ENCODE measurements at regions not wholly inside any gene's neighbourhood (a gene's known extent, or its start where the extent isn't known, plus 50 kb on each side); places are given as distances from the start of the nearest gene placed in this dataset.
A peak's percentile ranks its signal among the peaks of the same experiment; 100 is the strongest.

DNA sequence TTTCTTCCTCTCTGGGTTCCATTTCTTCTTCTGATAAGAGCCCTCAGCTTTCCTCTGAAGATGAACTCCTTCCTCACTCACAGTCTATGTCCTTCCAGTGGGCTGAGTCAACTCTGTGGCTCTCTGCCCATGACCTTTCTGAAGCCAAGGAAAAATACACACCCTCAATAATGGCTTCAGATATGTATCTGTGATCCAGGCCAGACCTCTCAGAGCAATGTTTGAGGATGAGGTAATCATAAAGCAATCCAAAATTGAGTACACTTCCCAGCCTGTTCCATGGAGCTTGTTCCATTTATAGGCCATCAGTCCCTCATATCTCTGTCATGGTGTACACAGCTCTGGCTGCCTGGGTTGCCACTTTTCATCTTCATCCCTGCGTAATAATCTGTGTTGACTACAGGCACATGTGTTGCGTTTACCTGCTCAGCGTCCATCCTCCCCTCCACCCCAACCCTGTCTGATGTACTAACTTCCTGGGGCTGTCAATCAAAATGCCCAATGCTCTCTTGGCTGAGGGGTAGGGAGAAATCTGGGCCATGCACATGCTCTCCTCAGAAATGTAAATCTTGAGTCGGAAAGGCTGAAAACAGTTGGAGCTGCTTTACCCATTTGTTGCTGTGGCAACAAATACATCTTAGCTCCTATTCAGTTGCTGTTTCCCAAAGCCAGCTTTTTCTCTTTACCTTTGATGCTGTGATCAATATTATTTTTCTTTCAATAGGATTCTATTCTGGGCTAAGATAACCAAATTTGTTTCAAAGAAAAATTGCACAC lies 377.8 kb upstream of the TMEM132C start:
- no peak for DNase-seq (ENCODE audit: low spot score)

DNA sequence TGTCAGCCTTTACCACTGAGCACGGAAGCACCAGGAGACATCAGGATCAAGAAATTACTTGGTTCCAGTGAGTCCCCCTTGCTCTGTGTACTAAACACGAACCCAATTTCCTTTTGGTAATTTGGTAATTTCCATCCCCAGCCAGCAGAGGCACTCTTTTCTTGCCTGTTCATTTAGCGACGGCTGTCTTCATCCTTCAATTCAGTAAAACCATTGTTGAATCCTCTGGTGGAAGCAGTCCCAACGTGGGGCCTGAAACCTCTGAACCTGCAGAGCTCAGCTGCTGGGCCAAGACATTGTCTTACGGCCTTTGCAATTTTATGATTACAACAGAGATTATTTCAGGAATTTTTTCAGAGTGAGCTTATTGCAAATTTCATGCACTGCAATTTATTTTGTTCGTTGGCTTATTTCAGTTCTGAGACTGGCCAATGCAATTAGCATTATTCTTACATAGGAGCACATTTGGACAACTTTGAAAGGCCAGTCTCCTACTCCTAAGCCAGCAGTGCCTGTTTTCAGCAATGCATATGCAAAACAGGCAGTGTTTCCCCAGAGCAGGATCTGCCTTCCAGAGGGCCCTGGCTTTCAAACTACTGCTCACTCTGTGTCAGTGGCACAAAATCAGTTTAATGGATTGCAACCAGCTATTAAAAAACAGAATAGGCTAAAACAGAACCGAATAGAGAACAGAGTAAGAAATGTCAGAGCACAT lies 372.9 kb upstream of the TMEM132C start:
- peak; percentile 1 for DNase-seq (ENCODE audit: low spot score)

DNA sequence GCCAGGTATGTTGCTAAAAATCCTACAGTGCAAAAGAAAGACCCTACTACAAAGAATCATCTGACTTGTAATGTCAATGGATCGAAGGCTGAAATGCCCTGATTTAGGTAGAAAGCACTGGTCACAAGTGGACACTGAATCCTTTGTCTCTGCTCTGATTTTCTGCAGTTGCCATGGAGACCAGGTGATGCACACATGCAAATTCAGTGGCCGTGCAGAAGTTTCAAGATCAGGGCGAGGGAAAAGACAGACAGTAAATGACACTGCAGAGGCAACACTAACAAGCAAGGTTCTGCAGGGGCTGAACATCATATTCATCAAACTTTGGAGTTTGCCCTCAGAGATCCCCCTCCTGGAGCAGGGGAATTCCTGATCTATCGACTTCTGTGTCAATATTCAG lies 370.3 kb upstream of the TMEM132C start:
- DNase-seq (ENCODE audit: low spot score) = no peak

DNA sequence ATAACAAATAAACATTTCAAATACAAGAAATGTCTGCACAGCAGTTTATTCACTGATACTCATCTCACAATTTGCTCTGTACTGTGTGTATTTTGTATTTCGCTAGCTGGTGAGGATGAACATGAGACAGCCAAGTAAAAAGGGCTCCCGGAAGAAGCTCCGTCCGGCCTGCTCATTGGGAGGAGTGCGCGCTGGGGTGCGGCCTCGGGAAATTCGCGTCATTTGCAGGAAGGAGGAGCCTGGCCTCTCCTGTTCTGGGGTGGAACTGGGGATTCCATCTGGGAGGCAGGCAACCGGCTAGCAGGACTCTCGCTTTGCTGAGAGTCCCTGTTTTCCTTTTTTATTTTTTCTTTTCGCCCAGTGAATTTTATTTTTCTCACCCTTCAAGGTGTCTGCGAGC lies 368.4 kb upstream of the TMEM132C start:
- no peak for DNase-seq (ENCODE audit: low spot score)

DNA sequence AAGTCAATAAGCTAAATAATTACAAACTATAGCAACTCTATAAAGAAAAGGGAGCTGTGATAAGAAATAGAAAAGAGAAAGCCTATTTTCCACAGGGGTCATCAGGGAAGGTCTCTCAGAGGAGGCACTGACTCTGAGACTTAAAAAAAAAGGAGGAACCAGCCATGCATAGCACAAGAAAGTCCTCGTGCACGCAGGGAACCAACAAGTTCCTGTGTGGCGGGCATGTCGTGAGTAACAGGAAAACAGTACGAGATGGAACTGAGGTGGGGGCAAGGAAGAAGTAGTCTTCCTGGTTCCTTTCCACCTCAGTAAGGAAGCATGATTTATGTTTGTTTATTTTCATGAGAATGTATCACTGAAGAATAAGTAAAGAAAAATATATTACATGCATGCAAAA lies 367.0 kb upstream of the TMEM132C start:
- no peak for DNase-seq (ENCODE audit: low spot score)

DNA sequence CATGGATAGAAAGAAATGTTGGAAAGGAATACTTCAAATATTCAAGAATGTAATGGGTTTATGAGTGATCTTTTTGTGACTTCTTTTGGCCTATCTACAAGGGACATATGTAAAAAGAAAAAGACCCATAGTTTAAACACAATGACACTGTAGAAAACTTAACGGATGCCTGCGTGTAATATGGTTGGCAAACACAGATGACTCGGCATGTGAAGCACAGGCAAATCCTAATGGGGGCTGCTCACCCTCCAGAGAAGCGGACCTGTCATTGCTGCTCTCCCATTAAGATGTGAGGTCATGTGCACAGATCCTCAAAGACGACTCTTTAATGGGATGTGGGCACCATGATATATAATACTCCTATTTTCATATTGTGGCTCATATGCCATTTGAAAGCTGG lies 366.6 kb upstream of the TMEM132C start:
- no peak for DNase-seq (ENCODE audit: low spot score)

DNA sequence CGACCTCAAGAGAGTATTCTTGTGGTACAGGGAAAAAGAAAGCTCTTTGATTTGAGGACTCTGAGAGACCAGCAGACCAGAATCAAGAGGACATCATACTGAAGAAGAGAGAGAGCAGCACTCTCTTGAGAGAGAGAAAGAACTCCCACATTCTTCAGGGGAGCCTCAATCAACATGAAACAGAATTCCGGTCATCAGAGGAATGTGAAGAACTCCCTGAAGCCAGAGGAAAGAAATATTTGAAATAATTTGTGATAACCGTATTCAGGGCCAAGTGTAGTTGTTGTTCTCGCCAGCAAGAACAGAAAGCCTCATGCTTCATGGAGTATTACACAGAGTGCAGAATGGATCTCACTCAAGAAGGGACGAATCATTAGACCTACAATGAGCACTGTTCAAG lies 363.8 kb upstream of the TMEM132C start:
- DNase-seq (ENCODE audit: low spot score) = no peak

DNA sequence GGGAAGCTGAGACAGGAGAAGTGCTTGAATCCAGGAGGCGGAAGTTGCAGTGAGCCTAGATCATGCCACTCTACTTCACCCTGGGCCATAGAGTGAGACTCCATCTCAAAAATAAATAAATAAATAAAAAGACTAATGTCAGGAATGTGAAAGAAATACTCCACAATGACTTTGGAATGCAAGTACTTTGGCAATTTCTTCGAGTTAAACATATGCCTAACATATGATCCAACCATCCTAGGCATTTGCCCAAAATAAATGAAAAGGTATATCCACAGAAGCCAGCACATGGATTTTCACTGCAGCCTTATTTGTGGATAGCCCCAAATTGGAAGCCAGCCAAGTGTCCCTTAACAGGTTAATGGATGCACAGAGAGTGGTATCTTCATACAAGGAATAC lies 357.9 kb upstream of the TMEM132C start:
- DNase-seq (ENCODE audit: low spot score) = no peak

DNA sequence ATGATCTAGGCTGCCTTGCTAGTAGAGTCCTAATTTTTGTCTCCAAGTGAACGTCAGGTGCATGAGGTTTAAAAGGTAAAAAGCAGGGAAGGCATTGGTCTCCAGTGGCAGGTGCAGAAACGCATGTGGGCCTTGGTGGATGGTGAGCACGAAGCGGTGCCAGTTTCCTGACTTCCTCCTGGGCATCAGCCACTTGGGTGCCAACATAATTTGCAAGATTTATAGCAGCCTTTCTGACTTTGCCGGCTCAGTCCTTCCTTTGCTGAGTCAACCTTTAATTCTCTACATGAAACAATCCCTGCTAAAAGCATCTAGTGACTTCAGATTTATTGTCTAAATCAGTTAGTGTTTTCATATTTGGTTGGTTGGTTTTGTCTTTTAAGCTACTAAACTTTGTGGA lies 355.7 kb upstream of the TMEM132C start:
- no peak for DNase-seq (ENCODE audit: low spot score)

DNA sequence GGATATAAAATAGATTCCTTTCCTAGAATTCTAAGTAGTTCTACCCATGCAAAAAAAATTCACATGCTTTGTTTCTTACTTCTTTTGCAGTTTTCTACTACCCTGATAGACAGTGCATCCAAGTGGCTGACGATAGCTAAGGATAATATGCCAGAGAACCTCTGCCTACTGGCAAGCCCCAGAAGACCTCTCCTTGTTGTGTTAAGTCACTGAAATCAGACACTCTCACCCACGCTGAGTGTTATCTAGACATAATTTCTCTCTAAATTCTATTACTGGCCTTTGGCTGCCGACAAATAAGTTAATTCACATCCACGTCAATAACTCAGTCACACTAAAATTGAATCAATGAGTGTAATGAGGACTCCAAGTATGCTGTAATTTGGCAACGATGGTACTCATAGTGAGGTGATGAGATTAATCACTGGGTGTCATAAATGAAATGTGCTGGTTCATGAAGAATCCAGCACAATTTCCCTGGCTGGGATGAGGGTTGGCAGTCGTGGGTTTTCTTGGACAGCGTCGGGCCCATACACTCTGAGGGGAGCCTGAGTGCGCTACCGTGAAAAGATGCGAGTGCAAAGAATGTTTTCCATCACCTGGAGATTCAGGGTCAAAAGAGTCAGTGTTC lies 354.8 kb upstream of the TMEM132C start:
- no peak for DNase-seq (ENCODE audit: low spot score)

DNA sequence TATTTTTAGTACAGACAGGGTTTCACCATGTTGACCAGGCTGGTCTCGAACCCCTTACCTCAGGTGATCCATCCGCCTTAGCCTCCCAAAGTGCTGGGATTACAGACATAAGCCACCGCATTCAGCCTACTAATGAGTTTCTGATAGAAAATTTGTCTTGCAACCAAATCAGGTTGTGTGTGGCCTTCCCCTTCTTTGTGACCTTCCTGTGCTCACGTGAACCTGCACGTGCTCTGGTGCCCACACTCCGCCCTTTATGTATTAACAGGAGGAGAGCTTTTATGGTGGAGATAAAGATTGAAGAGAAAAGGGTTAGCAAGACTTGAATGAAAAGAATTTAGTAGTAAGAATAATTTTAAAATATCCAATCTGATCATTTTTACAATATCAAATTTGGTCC lies 343.5 kb upstream of the TMEM132C start:
- DNase-seq (ENCODE audit: low spot score) = no peak

DNA sequence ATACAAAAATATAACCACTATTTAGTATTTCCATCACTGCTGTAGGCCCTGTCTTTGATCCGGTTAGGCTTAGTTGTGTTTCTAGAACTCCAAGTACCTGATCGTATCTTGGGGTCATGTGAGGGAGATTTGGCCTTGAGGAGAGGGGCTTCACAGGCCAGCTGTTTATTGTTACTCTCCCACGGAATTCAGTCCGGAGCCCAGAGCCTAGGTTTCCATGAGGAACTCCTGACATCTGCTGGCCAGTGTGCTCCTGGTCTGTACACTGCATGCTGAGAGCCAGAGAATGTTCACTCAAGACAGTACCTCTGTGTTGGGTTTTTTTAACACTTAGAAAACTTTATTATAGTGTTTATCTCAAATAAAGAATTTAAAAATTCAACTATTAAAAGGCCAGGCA lies 341.0 kb upstream of the TMEM132C start:
- peak; percentile 1 for DNase-seq (ENCODE audit: low spot score)

DNA sequence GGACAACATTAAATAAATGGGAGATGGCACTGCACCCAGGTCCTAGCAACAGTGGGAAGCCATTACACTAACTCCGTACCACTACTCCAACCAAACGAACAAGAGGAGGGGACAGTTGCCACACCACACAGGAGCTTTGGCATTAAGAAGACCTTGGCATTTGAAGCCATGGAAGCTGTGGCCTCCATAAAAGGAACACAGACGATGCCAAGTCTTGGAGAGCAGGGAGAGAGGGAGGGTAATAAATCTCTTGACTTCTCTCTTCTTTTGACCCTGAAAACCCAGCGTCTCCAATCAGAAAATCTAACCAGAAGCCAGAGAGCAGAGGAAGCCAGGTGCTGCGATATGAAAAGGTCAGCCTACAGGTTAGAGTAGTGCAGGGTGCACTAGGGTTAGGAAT lies 338.8 kb upstream of the TMEM132C start:
- DNase-seq (ENCODE audit: low spot score) = no peak

DNA sequence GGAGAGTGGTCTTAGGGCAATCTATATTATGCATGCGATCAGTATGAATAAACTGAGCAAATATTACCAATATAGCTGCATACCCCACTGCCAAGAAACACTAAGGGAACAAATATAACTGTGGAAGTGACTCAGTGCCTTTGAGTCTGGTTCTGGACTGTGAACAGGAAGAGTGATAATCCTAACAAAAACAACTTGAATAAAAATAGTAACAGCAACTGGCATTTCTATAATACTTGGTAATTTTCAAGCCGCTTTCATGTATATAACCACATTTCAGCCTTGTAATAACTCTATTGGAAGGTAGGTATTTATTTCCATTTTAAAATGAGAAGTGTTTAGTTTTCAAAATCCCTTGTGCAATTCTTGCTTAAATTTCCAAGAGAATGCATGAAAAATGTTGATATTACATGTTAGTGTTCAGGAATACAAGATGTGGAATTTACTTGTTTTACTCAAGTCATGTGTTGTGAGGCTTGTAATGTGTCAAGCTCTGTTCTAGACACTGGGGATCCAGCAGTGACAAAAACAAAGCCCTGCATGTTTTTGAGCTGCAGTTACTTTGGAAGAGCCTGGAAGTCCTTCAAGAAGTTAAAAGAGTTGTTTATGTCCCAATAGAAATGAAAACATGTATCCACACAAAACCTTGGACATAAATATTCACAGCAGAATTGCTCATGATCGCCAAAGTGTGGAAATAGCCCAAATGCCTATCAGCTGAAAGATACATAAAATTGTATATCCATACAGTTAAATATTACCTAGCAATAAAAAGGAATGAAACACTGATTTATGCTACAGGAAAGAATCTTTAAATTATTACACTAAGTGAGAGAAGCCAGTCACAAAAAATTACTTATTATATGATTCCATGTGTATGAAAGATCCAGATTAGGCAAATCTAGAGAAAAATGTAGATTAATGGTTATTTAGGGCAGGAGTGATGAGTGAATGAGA lies 338.1 kb upstream of the TMEM132C start:
- no peak for DNase-seq (ENCODE audit: low spot score)

DNA sequence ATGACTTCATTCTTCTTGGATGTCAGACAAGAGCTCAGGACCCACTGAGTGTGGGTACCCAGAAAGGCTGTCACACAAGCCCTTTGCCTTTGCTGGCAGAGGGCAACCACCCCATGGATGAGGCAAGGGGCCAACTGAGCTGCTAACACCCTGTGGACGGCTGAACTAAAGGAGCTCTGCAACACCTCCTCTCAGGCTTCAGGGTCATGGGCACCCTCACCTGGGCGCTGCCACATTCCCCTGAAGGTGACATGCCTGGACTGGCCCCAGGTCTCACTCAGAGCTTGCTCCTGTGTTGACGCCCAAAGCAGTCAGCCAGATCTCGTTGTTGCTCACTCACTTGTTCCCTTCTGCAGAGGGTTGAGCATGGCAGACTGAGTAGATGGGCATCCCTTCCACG lies 336.8 kb upstream of the TMEM132C start:
- DNase-seq (ENCODE audit: low spot score) = no peak

DNA sequence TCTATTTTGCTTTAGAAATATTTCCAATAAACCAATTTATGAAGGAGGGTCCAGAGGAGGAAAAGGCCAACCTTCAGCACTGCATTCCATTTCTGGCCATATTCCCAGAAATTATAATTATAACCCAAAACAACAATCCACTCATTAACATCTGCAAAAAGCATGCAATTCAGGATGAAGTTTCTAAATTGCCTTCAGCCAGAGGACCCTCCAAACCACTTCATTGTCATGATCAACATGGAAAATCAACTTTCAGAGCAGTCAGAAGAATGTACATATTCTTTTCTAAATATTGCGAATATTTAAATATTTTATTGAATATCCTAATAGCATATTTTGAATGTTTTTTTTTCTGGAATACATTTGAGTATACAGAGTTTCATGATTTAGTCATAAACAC lies 332.6 kb upstream of the TMEM132C start:
- no peak for DNase-seq (ENCODE audit: low spot score)

DNA sequence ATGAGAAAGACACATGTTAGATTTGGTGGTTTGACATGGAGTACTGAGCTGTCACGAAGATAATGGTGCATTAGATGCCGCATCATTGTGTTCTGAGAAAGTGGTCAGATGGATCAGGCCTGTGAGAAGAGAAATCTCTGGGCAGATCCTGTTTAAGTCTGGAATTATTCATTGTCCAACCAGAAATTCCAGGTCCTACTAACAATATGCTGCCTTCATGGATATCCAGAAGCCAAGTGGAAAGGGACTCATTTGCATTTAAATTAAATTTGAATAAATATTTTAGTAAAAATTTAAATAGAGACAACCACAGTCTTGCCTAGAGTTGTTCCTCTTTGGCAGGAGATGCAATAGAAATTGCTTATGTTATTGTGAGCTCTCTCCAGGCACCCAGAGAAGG lies 330.5 kb upstream of the TMEM132C start:
- DNase-seq (ENCODE audit: low spot score) = no peak

DNA sequence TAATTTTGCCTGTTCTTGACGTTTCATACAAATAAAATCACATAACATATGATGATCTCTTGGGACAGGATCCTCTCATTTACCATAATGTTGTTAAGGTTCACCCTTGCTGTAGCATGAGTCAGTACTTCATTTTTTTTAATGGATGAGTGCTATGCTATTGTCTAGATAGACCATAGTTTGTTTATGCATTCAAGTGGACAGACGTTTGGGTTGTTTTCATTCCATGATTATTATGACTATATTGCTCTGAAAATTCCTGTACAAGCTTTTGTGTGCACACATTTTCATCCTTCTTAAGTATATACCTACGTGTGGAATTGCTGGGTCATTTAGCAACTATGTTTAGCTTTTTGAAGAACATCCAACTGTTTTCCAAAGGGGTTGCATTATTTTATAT lies 325.6 kb upstream of the TMEM132C start:
- DNase-seq (ENCODE audit: low spot score) = no peak

DNA sequence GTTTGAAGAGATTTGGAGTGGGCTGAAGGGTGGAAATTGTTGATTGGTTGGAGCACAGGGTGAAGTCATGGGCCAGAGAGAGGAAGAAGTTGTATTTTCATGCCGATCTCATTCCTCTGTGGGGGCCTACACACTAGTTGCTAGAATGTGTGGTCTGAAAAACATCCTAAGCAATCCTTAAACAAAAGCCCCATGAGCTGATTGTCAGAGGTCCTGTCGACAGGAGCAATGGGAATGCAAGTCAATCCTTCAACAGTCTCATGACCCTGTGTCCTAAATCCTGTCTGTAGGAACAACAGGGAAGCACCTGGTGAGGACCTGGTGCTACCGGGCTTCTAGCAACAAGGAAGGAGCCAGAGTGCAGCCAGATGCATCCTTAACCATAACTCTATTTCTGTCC lies 324.0 kb upstream of the TMEM132C start:
- DNase-seq (ENCODE audit: low spot score) = no peak

DNA sequence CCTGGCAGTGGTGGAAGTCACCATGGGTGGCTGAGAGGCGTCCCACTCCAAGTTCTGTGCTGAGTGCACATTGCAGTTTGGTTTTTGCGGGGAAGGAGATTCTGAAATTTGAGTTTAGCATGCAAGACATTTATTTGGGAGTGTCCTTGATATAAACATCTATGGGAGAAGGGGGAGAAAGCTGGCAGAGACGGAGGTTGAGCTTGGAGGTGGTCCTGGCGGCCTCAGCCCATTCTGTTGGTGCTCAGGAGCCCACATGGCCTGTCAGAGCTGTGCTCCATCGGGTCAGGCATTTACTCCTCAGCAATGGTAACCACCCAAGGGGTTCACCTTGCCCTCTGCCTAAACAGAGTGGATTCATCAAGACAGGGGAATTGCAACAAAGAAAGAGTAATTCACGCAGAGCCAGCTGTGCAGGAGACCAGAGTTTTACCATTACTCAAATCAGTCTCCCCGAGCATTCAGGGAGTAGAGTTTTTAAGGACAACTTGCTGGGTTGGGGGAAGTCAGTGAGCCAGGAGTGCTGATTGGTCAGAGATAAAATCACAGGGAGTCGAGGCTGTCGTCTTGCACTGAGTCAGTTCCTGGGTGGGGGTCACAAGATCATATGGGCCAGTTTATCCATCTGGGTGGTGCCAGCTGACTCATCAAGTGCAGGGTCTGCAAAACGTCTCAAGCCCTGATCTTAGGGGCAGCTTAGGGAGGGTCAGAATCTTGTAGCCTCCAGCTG lies 323.3 kb upstream of the TMEM132C start:
- no peak for DNase-seq (ENCODE audit: low spot score)

DNA sequence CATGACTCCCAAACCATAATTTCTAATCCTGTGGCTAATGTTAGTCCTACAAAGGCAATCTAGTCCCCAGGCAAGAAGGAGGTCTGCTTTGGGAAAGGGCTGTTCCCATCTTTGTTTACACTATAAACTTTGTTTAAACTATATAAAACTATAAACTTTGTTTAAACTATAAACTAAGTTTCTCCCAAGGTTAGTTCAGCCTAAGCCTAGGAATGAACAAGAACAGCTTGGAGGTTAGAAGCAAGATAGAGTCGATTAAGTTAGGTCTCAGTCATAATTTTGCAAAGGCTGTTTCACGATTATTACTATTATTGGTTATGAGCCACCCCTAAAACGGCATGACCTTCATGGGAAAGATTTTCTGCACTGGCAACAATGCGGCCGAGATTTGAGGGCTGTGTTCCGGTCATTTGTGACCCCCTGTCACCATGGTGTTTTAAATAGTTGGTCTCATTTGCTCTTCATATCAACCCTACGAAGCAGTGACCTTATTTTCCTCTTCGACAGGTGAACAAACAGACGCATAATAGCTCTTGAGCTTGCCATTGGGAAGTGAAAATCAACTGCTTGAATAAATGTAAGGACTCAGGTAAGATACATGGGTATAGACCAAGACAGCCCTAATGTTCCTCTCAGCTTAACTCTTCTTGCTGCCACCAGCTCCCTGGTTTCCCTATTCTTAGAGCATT lies 322.6 kb upstream of the TMEM132C start:
- DNase-seq (ENCODE audit: low spot score) = no peak
